Neuronal stem cell (in vitro differentiated cells): ENCODE measurements at regions not wholly inside any gene's neighbourhood (a gene's known extent, or its start where the extent isn't known, plus 50 kb on each side); places are given as distances from the start of the nearest gene placed in this dataset.

Experiments
- DNase-seq: peaks from one replicate; pipeline ENCODE4 v3.0.0-alpha.2; 2013; ENCODE audit warnings: low spot score
- H2AFZ ChIP-seq: one replicate; pipeline ENCODE4 v1.6.1; 2013; ENCODE audit warnings: mild to moderate bottlenecking, low read length, inconsistent platforms
- H2AK5ac ChIP-seq: 2 replicates; pipeline ENCODE4 v1.6.1; 2013; ENCODE audit warnings: low read depth, mild to moderate bottlenecking, inconsistent platforms, low read length, moderate library complexity, mixed read lengths
- H2BK120ac ChIP-seq: 2 replicates; pipeline ENCODE4 v1.6.1; 2013; ENCODE audit warnings: low read depth, mild to moderate bottlenecking, inconsistent platforms, low read length, moderate library complexity, mixed read lengths
- H2BK12ac ChIP-seq: one replicate; pipeline ENCODE4 v1.6.1; 2013; ENCODE audit warnings: low read length, inconsistent platforms
- H2BK15ac ChIP-seq: 2 replicates; pipeline ENCODE4 v1.6.1; 2013; ENCODE audit warnings: mild to moderate bottlenecking, low read length, inconsistent platforms, mixed read lengths
- H2BK5ac ChIP-seq: one replicate; pipeline ENCODE4 v1.6.1; 2013; ENCODE audit warnings: inconsistent platforms, mild to moderate bottlenecking, low read length, moderate library complexity
- H3K14ac ChIP-seq: one replicate; pipeline ENCODE4 v1.6.1; 2013; ENCODE audit warnings: low read length, inconsistent platforms
- H3K18ac ChIP-seq: 2 replicates; pipeline ENCODE4 v1.6.1; 2013; ENCODE audit warnings: low read length, inconsistent platforms
- H3K23ac ChIP-seq: 2 replicates; pipeline ENCODE4 v1.6.1; 2013; ENCODE audit warnings: low read depth, mild to moderate bottlenecking, mixed read lengths, low read length, inconsistent platforms; ENCODE audit not compliant: poor library complexity
- H3K27ac ChIP-seq: replicated peaks from 3 replicates; pipeline ENCODE4 v1.5.1; 2013; ENCODE audit warnings: low read length, inconsistent platforms
- H3K27me3 ChIP-seq, 3 experiments: 2 replicates each; pipeline ENCODE4 v1.6.1; 2013; ENCODE audit warnings: low read length in 3 of 3, mild to moderate bottlenecking in 2 of 3, inconsistent platforms in 1 of 3, low read depth in 1 of 3, mixed read lengths in 1 of 3, moderate library complexity in 1 of 3; ENCODE audit not compliant: control insufficient read depth in 3 of 3, insufficient read depth in 3 of 3
- H3K36me3 ChIP-seq, 2 donors: replicated peaks in 1 of 2; 2 replicates each; pipeline ENCODE4 v1.6.1; 2013; ENCODE audit warnings: low read length in 2 of 2; ENCODE audit not compliant: control insufficient read depth in 2 of 2, insufficient read depth in 2 of 2
- H3K4ac ChIP-seq: 2 replicates; pipeline ENCODE4 v1.6.1; 2013; ENCODE audit warnings: inconsistent platforms, mild to moderate bottlenecking, low read length, moderate library complexity
- H3K4me1 ChIP-seq, 2 donors: 1 replicate in 1 of 2; 2 replicates in 1 of 2; pipeline ENCODE4 v1.6.1; 2013; ENCODE audit warnings: low read length in 2 of 2, low read depth in 1 of 2; ENCODE audit not compliant: control insufficient read depth in 2 of 2, insufficient read depth in 1 of 2
- H3K4me2 ChIP-seq: one replicate; pipeline ENCODE4 v1.6.1; 2013; ENCODE audit warnings: mild to moderate bottlenecking, low read length, inconsistent platforms; ENCODE audit not compliant: insufficient read depth, poor library complexity, severe bottlenecking
- H3K4me3 ChIP-seq, 2 donors: 2 replicates each; pipeline ENCODE4 v1.5.1; 2013; ENCODE audit warnings: low read length in 2 of 2, mild to moderate bottlenecking in 2 of 2, inconsistent platforms in 1 of 2, moderate library complexity in 1 of 2
- H3K79me1 ChIP-seq: one replicate; pipeline ENCODE4 v1.6.1; 2013; ENCODE audit warnings: low read depth, mild to moderate bottlenecking, inconsistent platforms, low read length, moderate library complexity
- H3K9ac ChIP-seq: one replicate; pipeline ENCODE4 v1.6.1; 2013; ENCODE audit warnings: mild to moderate bottlenecking, low read depth, low read length, inconsistent platforms; ENCODE audit not compliant: poor library complexity
- H3K9me3 ChIP-seq, 2 donors: replicated peaks in 1 of 2; 2 replicates each; pipeline versions ENCODE3 to v1.6.1; 2013; ENCODE audit warnings: low read length in 2 of 2, mild to moderate bottlenecking in 2 of 2, inconsistent platforms in 1 of 2, low read depth in 1 of 2, mixed read lengths in 1 of 2, moderate library complexity in 1 of 2; ENCODE audit not compliant: control insufficient read depth in 2 of 2, insufficient read depth in 1 of 2
- H4K8ac ChIP-seq: one replicate; pipeline ENCODE4 v1.6.1; 2013; ENCODE audit warnings: low read depth, mild to moderate bottlenecking, inconsistent platforms, low read length, moderate library complexity
- H4K91ac ChIP-seq: one replicate; pipeline ENCODE4 v1.6.1; 2013; ENCODE audit warnings: low read length, low read depth, mild to moderate bottlenecking, inconsistent platforms; ENCODE audit not compliant: poor library complexity
- WGBS, 2 donors: extraction: QIAGEN DNeasy Blood & Tissue Kit; methylation state at CpG; one replicate each; pipeline ENCODE4 v1.1.7; 2013; ENCODE audit warnings: missing lambda C conversion rate in 2 of 2, mixed read lengths in 1 of 2; ENCODE audit not compliant: insufficient read length in 2 of 2, insufficient replicate concordance in 1 of 2; ENCODE audit errors: extremely low coverage in 2 of 2; 5-methylcytosine and 5-hydroxymethylcytosine counted together

GRCh38 chr17:69710926-69711325, 296.4 kb downstream of the MAP2K6 start:
- no peak overlapping the region for H2BK120ac ChIP-seq
- H3K23ac ChIP-seq, result no peak overlapping the region
- no peak overlapping the region for H2AK5ac ChIP-seq
- no peak overlapping the region for H3K4me2 ChIP-seq
- H3K36me3 ChIP-seq, result no peaks in the 10 kb centered on the region
- H2AFZ ChIP-seq, result no peak overlapping the region
- WGBS, 2 donors, result no CpG with 5 or more reads among the region's 2 CpGs
- peaks cover 1 to 6% of the 10 kb centered on the region in 2 donors for H3K4me1 ChIP-seq
- no peak overlapping the region for H3K4ac ChIP-seq
- H3K4me3 ChIP-seq, result no peak overlapping the region
- no peak overlapping the region for H4K8ac ChIP-seq
- DNase-seq, result no peak
- no peak overlapping the region for H3K14ac ChIP-seq
- H3K9ac ChIP-seq, result no peak overlapping the region
- no peak overlapping the region for H2BK12ac ChIP-seq
- no peak overlapping the region for H2BK15ac ChIP-seq
- H2BK5ac ChIP-seq, result no peak overlapping the region
- peaks cover 1% of the 10 kb centered on the region for H3K79me1 ChIP-seq
- H3K9me3 ChIP-seq, result no peaks in the 10 kb centered on the region
- H4K91ac ChIP-seq, result no peak overlapping the region
- no peak overlapping the region for H3K18ac ChIP-seq
- no peak overlapping the region for H3K27ac ChIP-seq
- H3K27me3 ChIP-seq, result no peaks in the 10 kb centered on the region

DNA sequence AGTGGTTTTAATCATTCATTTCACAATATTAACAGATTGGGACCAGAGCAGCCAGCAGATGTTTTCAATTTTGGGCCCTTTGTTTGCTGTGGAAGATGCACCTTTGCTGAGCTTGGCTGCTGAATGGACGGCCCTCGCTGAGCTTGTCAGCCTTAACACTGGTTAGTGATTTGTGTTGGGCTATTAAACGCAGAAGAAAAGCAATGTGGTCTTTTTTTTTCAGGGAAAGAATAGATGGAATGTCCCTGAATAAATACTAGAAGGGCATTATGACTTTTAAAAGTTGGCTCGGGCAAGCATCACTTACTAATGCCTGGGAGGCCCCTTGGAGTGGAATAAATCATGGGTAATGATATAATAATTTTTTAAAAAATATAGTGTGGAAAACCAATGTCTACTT, 297.0 kb downstream of the MAP2K6 start:
- no peak overlapping the region for H2BK120ac ChIP-seq
- no peak overlapping the region for H3K4me2 ChIP-seq
- no peak for DNase-seq
- no peak overlapping the region for H3K27ac ChIP-seq
- H2BK12ac ChIP-seq, result no peak overlapping the region
- H3K14ac ChIP-seq, result no peak overlapping the region
- H3K27me3 ChIP-seq, result no peaks in the 10 kb centered on the region
- peaks cover 1 to 10% of the 10 kb centered on the region in 2 donors for H3K4me1 ChIP-seq
- no peak overlapping the region for H4K91ac ChIP-seq
- no peak overlapping the region for H2BK15ac ChIP-seq
- no peak overlapping the region for H3K4me3 ChIP-seq
- no peaks in the 10 kb centered on the region for H3K9me3 ChIP-seq
- no peak overlapping the region for H3K18ac ChIP-seq
- H3K9ac ChIP-seq, result no peak overlapping the region
- H3K79me1 ChIP-seq, result peaks cover 1% of the 10 kb centered on the region
- H2AFZ ChIP-seq, result no peak overlapping the region
- H3K36me3 ChIP-seq, result no peaks in the 10 kb centered on the region
- no peak overlapping the region for H3K23ac ChIP-seq
- H4K8ac ChIP-seq, result no peak overlapping the region
- no peak overlapping the region for H3K4ac ChIP-seq
- WGBS, 2 donors, result no CpG with 5 or more reads among the region's 4 CpGs
- H2AK5ac ChIP-seq, result no peak overlapping the region
- H2BK5ac ChIP-seq, result no peak overlapping the region

DNA sequence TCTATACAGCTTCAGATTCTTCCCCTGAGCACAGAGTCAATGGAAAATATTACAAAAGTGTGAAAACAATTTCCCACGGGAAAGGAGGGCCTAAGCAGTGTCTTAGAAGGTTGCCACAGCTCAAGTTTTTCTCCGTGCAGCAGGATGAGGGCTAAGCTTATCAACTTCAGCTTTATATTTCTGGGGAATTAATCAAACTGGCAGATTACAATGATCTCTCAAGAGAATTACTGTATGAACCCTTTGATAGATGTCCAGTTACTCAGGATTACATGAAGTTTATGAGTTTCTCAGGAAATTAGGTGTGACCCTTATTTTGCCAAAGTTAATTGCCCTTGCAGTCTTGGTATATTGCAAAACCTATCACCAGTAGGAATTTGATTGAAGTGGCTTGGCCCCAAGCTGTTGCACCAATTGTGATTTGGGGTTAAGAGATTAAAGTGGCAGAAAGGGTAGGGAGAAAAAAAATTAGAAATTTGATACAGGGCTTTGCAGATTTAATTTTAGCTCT, 298.4 kb downstream of the MAP2K6 start:
- H3K27me3 ChIP-seq, result no peaks in the 10 kb centered on the region
- H2BK5ac ChIP-seq, result no peak overlapping the region
- H3K36me3 ChIP-seq, result no peaks in the 10 kb centered on the region
- H3K4me1 ChIP-seq, result peaks cover 1 to 21% of the 10 kb centered on the region in 2 donors
- H2AFZ ChIP-seq, result no peak overlapping the region
- no peak overlapping the region for H3K4me2 ChIP-seq
- H2AK5ac ChIP-seq, result no peak overlapping the region
- no peak overlapping the region for H2BK120ac ChIP-seq
- H3K4ac ChIP-seq, result no peak overlapping the region
- H4K8ac ChIP-seq, result no peak overlapping the region
- H3K9me3 ChIP-seq, result no peaks in the 10 kb centered on the region
- no peak overlapping the region for H3K4me3 ChIP-seq
- WGBS, 2 donors, result no CpG with 5 or more reads among the region's 2 CpGs
- no peak overlapping the region for H3K14ac ChIP-seq
- DNase-seq, result no peak
- H2BK12ac ChIP-seq, result no peak overlapping the region
- no peak overlapping the region for H4K91ac ChIP-seq
- H3K18ac ChIP-seq, result no peak overlapping the region
- no peak overlapping the region for H3K9ac ChIP-seq
- no peaks in the 10 kb centered on the region for H3K79me1 ChIP-seq
- H2BK15ac ChIP-seq, result no peak overlapping the region
- no peak overlapping the region for H3K23ac ChIP-seq
- H3K27ac ChIP-seq, result no peak overlapping the region

DNA sequence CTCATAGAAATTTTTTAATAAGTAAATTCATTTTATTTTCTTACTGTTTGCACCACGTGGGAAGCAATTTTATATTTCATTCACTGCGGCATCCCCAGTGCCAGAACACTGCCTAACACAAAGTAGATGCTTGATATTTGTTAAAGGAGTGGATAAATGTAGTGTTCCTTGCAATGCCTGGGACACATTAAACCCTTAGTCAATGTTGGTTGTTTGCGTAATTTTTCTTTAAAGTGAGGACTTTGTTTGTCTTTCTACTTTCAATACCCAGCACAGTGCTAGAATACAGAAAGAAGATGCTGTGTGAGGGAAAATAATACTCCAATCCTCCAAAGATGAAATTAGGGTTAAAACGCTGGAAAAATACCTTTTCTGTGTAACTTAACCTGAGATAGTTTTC, 299.3 kb downstream of the MAP2K6 start:
- no peak for DNase-seq
- Histone ChIP-seq H2AFZ (no peak overlapping the region), H3K79me1 (no peaks in the 10 kb centered on the region), H4K91ac (no peak overlapping the region), H3K4ac (no peak overlapping the region), H3K14ac (no peak overlapping the region), H2BK5ac (no peak overlapping the region), H3K36me3 (no peaks in the 10 kb centered on the region), H2BK15ac (no peak overlapping the region), H2BK120ac (no peak overlapping the region), H3K4me2 (no peak overlapping the region), H3K9me3 (no peaks in the 10 kb centered on the region), H4K8ac (no peak overlapping the region), H3K23ac (no peak overlapping the region), H3K4me1 (peaks cover 1 to 21% of the 10 kb centered on the region in 2 donors), H3K18ac (no peak overlapping the region), H3K4me3 (no peak overlapping the region), H3K27ac (no peak overlapping the region), H2AK5ac (no peak overlapping the region), H3K27me3 (no peaks in the 10 kb centered on the region), H2BK12ac (no peak overlapping the region), H3K9ac (no peak overlapping the region)
- WGBS, 2 donors, result no CpG with 5 or more reads among the region's 4 CpGs
